ENCODE measurements at regions not wholly inside any gene's neighbourhood (a gene's known extent, or its start where the extent isn't known, plus 50 kb on each side); places are given as distances from the start of the nearest gene placed in this dataset.
A peak's percentile ranks its signal among the peaks of the same experiment; 100 is the strongest.

DNA sequence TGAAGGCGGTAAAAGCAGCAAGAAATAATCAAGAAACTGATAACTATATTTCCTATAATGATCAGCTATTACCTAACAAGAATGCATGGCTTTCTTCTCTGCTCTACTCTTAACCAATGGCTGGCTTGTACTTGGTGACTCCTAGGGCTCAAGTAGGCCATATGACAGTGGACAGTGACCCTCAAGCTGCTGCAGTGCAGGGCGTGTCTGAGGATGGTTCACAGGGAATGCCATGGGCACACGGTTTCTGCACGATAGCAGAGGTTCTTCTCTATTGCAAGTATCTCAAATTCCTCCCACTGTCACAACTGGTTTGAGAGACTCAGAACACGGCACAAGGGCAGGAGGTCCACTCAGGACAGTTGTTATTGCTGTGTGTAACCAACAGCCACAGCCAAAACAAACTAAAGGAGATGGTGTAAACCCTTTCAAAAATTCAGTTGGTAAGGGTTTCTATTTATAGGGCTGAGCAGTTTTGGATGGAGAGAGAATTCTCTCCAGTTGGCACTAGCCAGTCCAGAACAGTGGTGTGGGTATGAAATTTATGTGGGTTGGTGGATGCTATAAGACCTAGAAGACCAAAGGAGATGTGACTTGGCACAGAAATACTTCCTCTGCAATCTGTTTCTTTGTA is 103.2 kb upstream of the ST8SIA2 start:
- H3K9ac ChIP-seq (ENCODE audit: insufficient read depth in 1 of 2, low read length in 2 of 2) = no peak overlapping the region
- 77 to 83% methylated on average over 5 of the region's 5 CpGs for WGBS, 2 donors

GRCh38 chr15:92291900-92292299 is 101.8 kb upstream of the ST8SIA2 start:
- ATAC-seq (ENCODE audit: insufficient read depth, low FRiP score) = no peak
- WGBS, 2 donors = 83 to 84% methylated on average over 4 of the region's 4 CpGs
- H3K36me3 ChIP-seq (ENCODE audit: control insufficient read depth in 4 of 4, insufficient read depth in 4 of 4, low read length in 4 of 4) = no peaks in the 10 kb centered on the region
- TF ChIP-seq, protein P1, sequence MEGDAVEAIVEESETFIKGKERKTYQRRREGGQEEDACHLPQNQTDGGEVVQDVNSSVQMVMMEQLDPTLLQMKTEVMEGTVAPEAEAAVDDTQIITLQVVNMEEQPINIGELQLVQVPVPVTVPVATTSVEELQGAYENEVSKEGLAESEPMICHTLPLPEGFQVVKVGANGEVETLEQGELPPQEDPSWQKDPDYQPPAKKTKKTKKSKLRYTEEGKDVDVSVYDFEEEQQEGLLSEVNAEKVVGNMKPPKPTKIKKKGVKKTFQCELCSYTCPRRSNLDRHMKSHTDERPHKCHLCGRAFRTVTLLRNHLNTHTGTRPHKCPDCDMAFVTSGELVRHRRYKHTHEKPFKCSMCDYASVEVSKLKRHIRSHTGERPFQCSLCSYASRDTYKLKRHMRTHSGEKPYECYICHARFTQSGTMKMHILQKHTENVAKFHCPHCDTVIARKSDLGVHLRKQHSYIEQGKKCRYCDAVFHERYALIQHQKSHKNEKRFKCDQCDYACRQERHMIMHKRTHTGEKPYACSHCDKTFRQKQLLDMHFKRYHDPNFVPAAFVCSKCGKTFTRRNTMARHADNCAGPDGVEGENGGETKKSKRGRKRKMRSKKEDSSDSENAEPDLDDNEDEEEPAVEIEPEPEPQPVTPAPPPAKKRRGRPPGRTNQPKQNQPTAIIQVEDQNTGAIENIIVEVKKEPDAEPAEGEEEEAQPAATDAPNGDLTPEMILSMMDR (IDR thresholded peaks at IDR 0.05; ENCODE audit: control extremely low read depth, extremely low read depth) = no peak
- H3K9ac ChIP-seq (ENCODE audit: insufficient read depth in 1 of 2, low read length in 2 of 2) = no peak overlapping the region
- H3K27ac ChIP-seq (ENCODE audit: low read depth in 1 of 2, low read length in 1 of 2) = no peak overlapping the region
- H3K9me3 ChIP-seq (ENCODE audit: control insufficient read depth in 4 of 4, insufficient read depth in 3 of 4, low read length in 3 of 4) = no peaks in the 10 kb centered on the region
- H3K4me1 ChIP-seq (ENCODE audit: control insufficient read depth in 5 of 5, insufficient read depth in 5 of 5, low read length in 5 of 5) = peaks cover 0 to 2% (median 0%) of the 10 kb centered on the region in 5 donors
- no peak overlapping the region for H3K4me3 ChIP-seq
- DNase-seq = no peak
- H3K27me3 ChIP-seq (ENCODE audit: control insufficient read depth in 3 of 3, insufficient read depth in 3 of 3, low read length in 2 of 3) = peaks cover 0 to 3% (median 0%) of the 10 kb centered on the region in 3 donors

More for the DNA sequence above, 103.2 kb upstream of the ST8SIA2 start:
- DNase-seq (no peak), ATAC-seq (ENCODE audit: insufficient read depth, low FRiP score) (no peak)
- Histone ChIP-seq H3K27ac (ENCODE audit: low read depth in 1 of 2, low read length in 1 of 2) (no peak overlapping the region), H3K36me3 (ENCODE audit: control insufficient read depth in 4 of 4, insufficient read depth in 4 of 4, low read length in 4 of 4) (no peaks in the 10 kb centered on the region), H3K9me3 (ENCODE audit: control insufficient read depth in 4 of 4, insufficient read depth in 3 of 4, low read length in 3 of 4) (no peaks in the 10 kb centered on the region), H3K4me1 (ENCODE audit: control insufficient read depth in 5 of 5, insufficient read depth in 5 of 5, low read length in 5 of 5) (peaks cover 0 to 2% (median 0%) of the 10 kb centered on the region in 5 donors), H3K4me3 (no peak overlapping the region), H3K27me3 (ENCODE audit: control insufficient read depth in 3 of 3, insufficient read depth in 3 of 3, low read length in 2 of 3) (no peaks in the 10 kb centered on the region)
- TF ChIP-seq, protein P1 (IDR thresholded peaks at IDR 0.05; ENCODE audit: control extremely low read depth, extremely low read depth) = no peak

DNA sequence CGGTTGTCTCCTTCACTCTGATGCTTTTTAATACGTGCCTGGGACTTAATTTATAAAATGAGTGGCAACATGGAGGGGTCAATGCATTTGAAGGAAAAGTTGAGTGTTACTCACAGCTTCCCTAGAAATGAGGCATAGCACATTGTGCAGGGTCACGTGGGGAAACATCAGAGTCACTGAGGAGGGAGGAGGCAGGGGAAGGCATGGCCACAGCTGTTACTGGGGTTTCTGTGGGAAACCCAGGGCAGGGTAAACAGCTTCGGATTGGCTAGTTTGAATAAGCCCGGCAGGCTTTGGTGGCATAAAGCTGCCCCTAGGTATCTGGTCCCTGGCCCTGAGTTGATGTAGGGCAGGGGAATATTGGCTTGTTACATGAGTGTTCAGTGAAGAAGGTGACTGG is 98.9 kb upstream of the ST8SIA2 start:
- no peak overlapping the region for H3K4me3 ChIP-seq
- ATAC-seq (ENCODE audit: insufficient read depth, low FRiP score) = no peak
- H3K9me3 ChIP-seq (ENCODE audit: control insufficient read depth in 4 of 4, insufficient read depth in 3 of 4, low read length in 3 of 4) = no peaks in the 10 kb centered on the region
- TF ChIP-seq, protein P1 (IDR thresholded peaks at IDR 0.05; ENCODE audit: control extremely low read depth, extremely low read depth) = no peak
- peak; percentile 13 to 37 (median 29) for DNase-seq
- H3K36me3 ChIP-seq (ENCODE audit: control insufficient read depth in 4 of 4, insufficient read depth in 4 of 4, low read length in 4 of 4) = no peaks in the 10 kb centered on the region
- 47% methylated on average over 5 of the region's 5 CpGs for WGBS, 2 donors
- peaks cover 0 to 3% (median 0%) of the 10 kb centered on the region in 3 donors for H3K27me3 ChIP-seq (ENCODE audit: control insufficient read depth in 3 of 3, insufficient read depth in 3 of 3, low read length in 2 of 3)
- no peaks in the 10 kb centered on the region for H3K4me1 ChIP-seq (ENCODE audit: control insufficient read depth in 5 of 5, insufficient read depth in 5 of 5, low read length in 5 of 5)
- no peak overlapping the region for H3K9ac ChIP-seq (ENCODE audit: insufficient read depth in 1 of 2, low read length in 2 of 2)
- no peak overlapping the region for H3K27ac ChIP-seq (ENCODE audit: low read depth in 1 of 2, low read length in 1 of 2)
